ENCODE measurements at regions not wholly inside any gene's neighbourhood (a gene's known extent, or its start where the extent isn't known, plus 50 kb on each side); places are given as distances from the start of the nearest gene placed in this dataset.
A peak's percentile ranks its signal among the peaks of the same experiment; 100 is the strongest.

- Histone ChIP-seq H3K9me3 (ENCODE audit: control insufficient read depth in 2 of 3, low read length in 3 of 3) (no peaks in the 10 kb centered on the region), H3K27ac (ENCODE audit: low read depth, low read length) (no peak overlapping the region), H3K27me3 (ENCODE audit: control insufficient read depth in 2 of 2, insufficient read depth in 2 of 2, low read length in 2 of 2) (no peaks in the 10 kb centered on the region), H3K4me1 (ENCODE audit: control insufficient read depth in 2 of 2, insufficient read depth in 2 of 2, low read length in 2 of 2) (peaks cover 9 to 20% of the 10 kb centered on the region in 2 donors), H3K36me3 (ENCODE audit: control insufficient read depth in 2 of 3, insufficient read depth in 3 of 3, low read length in 3 of 3) (no peaks in the 10 kb centered on the region), H3K4me3 (ENCODE audit: low read length) (no peak overlapping the region)
- Mint-ChIP-seq H3K9me3 (peaks cover 0 to 18% (median 0%) of the 10 kb centered on the region in 11 donors), H3K4me3 (peak overlapping the region in 6 of 10 donors; percentile 2 to 72 (median 33)), H3K36me3 (peaks cover 0 to 18% (median 0%) of the 10 kb centered on the region in 5 donors), H3K27me3 (no peaks in the 10 kb centered on the region), H3K4me1 (peaks cover 13 to 73% (median 29%) of the 10 kb centered on the region in 7 donors), H3K27ac (peak overlapping the region in 7 of 9 donors; percentile 9 to 92 (median 62))
- CTCF ChIA-PET = no interaction called here
- peak; percentile 44 for ATAC-seq
- intact Hi-C loops (cut with micrococcal nuclease) = loop anchor here in 1 of 2 donors (5.0 to 10.0 kb wide), 2 partner anchors 206 to 817 kb away; partner anchors contain the start of gene CASK
- POLR2A ChIA-PET = no interaction called here
- DNase-seq = peak in 1 of 9 donors; percentile 7
Measured at GRCh38 chrX:42128020-42128419, 204.7 kb upstream of the CASK start.

GRCh38 chrX:42127563-42127962 lies 204.2 kb upstream of the CASK start:
- H3K9me3 Mint-ChIP-seq = peaks cover 0 to 18% (median 0%) of the 10 kb centered on the region in 11 donors
- ChIA-PET CTCF (no interaction called here), POLR2A (no interaction called here)
- no peaks in the 10 kb centered on the region for H3K27me3 Mint-ChIP-seq
- intact Hi-C loops (cut with micrococcal nuclease) = loop anchor here in 1 of 2 donors (5.0 to 10.0 kb wide), 2 partner anchors 205 to 817 kb away; partner anchors contain the start of gene CASK
- no peak for DNase-seq
- Histone ChIP-seq H3K36me3 (ENCODE audit: control insufficient read depth in 2 of 3, insufficient read depth in 3 of 3, low read length in 3 of 3) (no peaks in the 10 kb centered on the region), H3K27ac (ENCODE audit: low read depth, low read length) (no peak overlapping the region), H3K4me3 (ENCODE audit: low read length) (no peak overlapping the region), H3K9me3 (ENCODE audit: control insufficient read depth in 2 of 3, low read length in 3 of 3) (no peaks in the 10 kb centered on the region), H3K27me3 (ENCODE audit: control insufficient read depth in 2 of 2, insufficient read depth in 2 of 2, low read length in 2 of 2) (no peaks in the 10 kb centered on the region), H3K4me1 (ENCODE audit: control insufficient read depth in 2 of 2, insufficient read depth in 2 of 2, low read length in 2 of 2) (peaks cover 9 to 20% of the 10 kb centered on the region in 2 donors)
- no peak for ATAC-seq
- H3K4me1 Mint-ChIP-seq = peaks cover 13 to 69% (median 29%) of the 10 kb centered on the region in 7 donors
- peak overlapping the region in 5 of 10 donors; percentile 16 to 72 (median 40) for H3K4me3 Mint-ChIP-seq
- peak overlapping the region in 7 of 9 donors; percentile 9 to 92 (median 48) for H3K27ac Mint-ChIP-seq
- H3K36me3 Mint-ChIP-seq = peaks cover 0 to 15% (median 0%) of the 10 kb centered on the region in 5 donors

GRCh38 chrX:42123369-42123768 lies 200.0 kb upstream of the CASK start:
- Histone ChIP-seq H3K27me3 (ENCODE audit: control insufficient read depth in 2 of 2, insufficient read depth in 2 of 2, low read length in 2 of 2) (no peaks in the 10 kb centered on the region), H3K4me3 (ENCODE audit: low read length) (no peak overlapping the region), H3K9me3 (ENCODE audit: control insufficient read depth in 2 of 3, low read length in 3 of 3) (no peaks in the 10 kb centered on the region), H3K27ac (ENCODE audit: low read depth, low read length) (no peak overlapping the region), H3K36me3 (ENCODE audit: control insufficient read depth in 2 of 3, insufficient read depth in 3 of 3, low read length in 3 of 3) (no peaks in the 10 kb centered on the region), H3K4me1 (ENCODE audit: control insufficient read depth in 2 of 2, insufficient read depth in 2 of 2, low read length in 2 of 2) (peaks cover 7% of the 10 kb centered on the region in 2 donors)
- ChIA-PET CTCF (no interaction called here), POLR2A (interaction anchor here (0.7 kb wide), 1 partner anchor 44 kb away, joined by 4 read pairs; no protein-coding TSS in a partner anchor)
- Mint-ChIP-seq H3K4me3 (no peak overlapping the region), H3K27me3 (no peaks in the 10 kb centered on the region), H3K9me3 (peaks cover 0 to 8% (median 0%) of the 10 kb centered on the region in 11 donors), H3K27ac (no peak overlapping the region), H3K36me3 (peaks cover 0 to 8% (median 0%) of the 10 kb centered on the region in 5 donors), H3K4me1 (peaks cover 5 to 31% (median 10%) of the 10 kb centered on the region in 7 donors)
- intact Hi-C loops (cut with micrococcal nuclease) = loop anchor here in 1 of 2 donors (10.0 kb wide), 1 partner anchor 821 kb away; no protein-coding TSS in a partner anchor
- ATAC-seq = no peak
- DNase-seq = no peak

- Histone ChIP-seq H3K4me3 (ENCODE audit: low read length) (no peak overlapping the region), H3K36me3 (ENCODE audit: control insufficient read depth in 2 of 3, insufficient read depth in 3 of 3, low read length in 3 of 3) (no peaks in the 10 kb centered on the region), H3K27ac (ENCODE audit: low read depth, low read length) (no peak overlapping the region), H3K27me3 (ENCODE audit: control insufficient read depth in 2 of 2, insufficient read depth in 2 of 2, low read length in 2 of 2) (no peaks in the 10 kb centered on the region), H3K9me3 (ENCODE audit: control insufficient read depth in 2 of 3, low read length in 3 of 3) (no peaks in the 10 kb centered on the region), H3K4me1 (ENCODE audit: control insufficient read depth in 2 of 2, insufficient read depth in 2 of 2, low read length in 2 of 2) (no peaks in the 10 kb centered on the region)
- intact Hi-C loops (cut with micrococcal nuclease) = no loop called here
- no peaks in the 10 kb centered on the region for H3K27me3 Mint-ChIP-seq
- ChIA-PET POLR2A (no interaction called here), CTCF (no interaction called here)
- H3K9me3 Mint-ChIP-seq = peaks cover 0 to 7% (median 0%) of the 10 kb centered on the region in 11 donors
- no peak for DNase-seq
- peaks cover 0 to 12% (median 4%) of the 10 kb centered on the region in 5 donors for H3K36me3 Mint-ChIP-seq
- ATAC-seq = no peak
- H3K27ac Mint-ChIP-seq = peak overlapping the region in 1 of 9 donors; percentile 0
- peaks cover 0 to 9% (median 0%) of the 10 kb centered on the region in 7 donors for H3K4me1 Mint-ChIP-seq
- no peak overlapping the region for H3K4me3 Mint-ChIP-seq
Measured at GRCh38 chrX:42119076-42119475, 195.7 kb upstream of the CASK start.

- no peaks in the 10 kb centered on the region for H3K4me1 ChIP-seq (ENCODE audit: control insufficient read depth in 2 of 2, insufficient read depth in 2 of 2, low read length in 2 of 2)
- intact Hi-C loops (cut with micrococcal nuclease) = no loop called here
- H3K27me3 ChIP-seq (ENCODE audit: control insufficient read depth in 2 of 2, insufficient read depth in 2 of 2, low read length in 2 of 2) = no peaks in the 10 kb centered on the region
- CTCF ChIA-PET = no interaction called here
- no peak overlapping the region for H3K4me3 ChIP-seq (ENCODE audit: low read length)
- H3K9me3 Mint-ChIP-seq = peaks cover 0 to 9% (median 0%) of the 10 kb centered on the region in 11 donors
- no peak for DNase-seq
- POLR2A ChIA-PET = no interaction called here
- no peak overlapping the region for H3K27ac ChIP-seq (ENCODE audit: low read depth, low read length)
- H3K4me3 Mint-ChIP-seq = peak overlapping the region in 1 of 10 donors; percentile 47
- H3K4me1 Mint-ChIP-seq = peaks cover 0 to 9% (median 0%) of the 10 kb centered on the region in 7 donors
- no peaks in the 10 kb centered on the region for H3K36me3 ChIP-seq (ENCODE audit: control insufficient read depth in 2 of 3, insufficient read depth in 3 of 3, low read length in 3 of 3)
- H3K9me3 ChIP-seq (ENCODE audit: control insufficient read depth in 2 of 3, low read length in 3 of 3) = no peaks in the 10 kb centered on the region
- H3K27me3 Mint-ChIP-seq = no peaks in the 10 kb centered on the region
- peaks cover 0 to 15% (median 6%) of the 10 kb centered on the region in 5 donors for H3K36me3 Mint-ChIP-seq
- no peak for ATAC-seq
- H3K27ac Mint-ChIP-seq = no peak overlapping the region
Measured at GRCh38 chrX:42117318-42117717, 194.0 kb upstream of the CASK start.

GRCh38 chrX:42109428-42109827 lies 186.1 kb upstream of the CASK start:
- peak in 1 of 9 donors; percentile 9 for DNase-seq
- peaks cover 0 to 14% (median 0%) of the 10 kb centered on the region in 11 donors for H3K9me3 Mint-ChIP-seq
- Histone ChIP-seq H3K36me3 (ENCODE audit: control insufficient read depth in 2 of 3, insufficient read depth in 3 of 3, low read length in 3 of 3) (no peaks in the 10 kb centered on the region), H3K4me1 (ENCODE audit: control insufficient read depth in 2 of 2, insufficient read depth in 2 of 2, low read length in 2 of 2) (peaks cover 0 to 7% of the 10 kb centered on the region in 2 donors), H3K9me3 (ENCODE audit: control insufficient read depth in 2 of 3, low read length in 3 of 3) (no peaks in the 10 kb centered on the region), H3K27me3 (ENCODE audit: control insufficient read depth in 2 of 2, insufficient read depth in 2 of 2, low read length in 2 of 2) (no peaks in the 10 kb centered on the region), H3K4me3 (ENCODE audit: low read length) (no peak overlapping the region), H3K27ac (ENCODE audit: low read depth, low read length) (no peak overlapping the region)
- H3K4me3 Mint-ChIP-seq = peak overlapping the region in 7 of 10 donors; percentile 1 to 39 (median 24)
- ChIA-PET CTCF (interaction anchor here (0.6 kb wide), 1 partner anchor 750 kb away, joined by 7 read pairs; no protein-coding TSS in a partner anchor), POLR2A (interaction anchor here (0.5 kb wide), 1 partner anchor 16 kb away, joined by 3 read pairs; no protein-coding TSS in a partner anchor)
- ATAC-seq = no peak
- peak overlapping the region in 6 of 9 donors; percentile 1 to 75 (median 50) for H3K27ac Mint-ChIP-seq
- intact Hi-C loops (cut with micrococcal nuclease) = no loop called here
- no peaks in the 10 kb centered on the region for H3K27me3 Mint-ChIP-seq
- peaks cover 0 to 21% (median 5%) of the 10 kb centered on the region in 5 donors for H3K36me3 Mint-ChIP-seq
- peaks cover 2 to 23% (median 11%) of the 10 kb centered on the region in 7 donors for H3K4me1 Mint-ChIP-seq
